Fibroblast of lung (primary cell): ENCODE measurements at regions not wholly inside any gene's neighbourhood (a gene's known extent, or its start where the extent isn't known, plus 50 kb on each side); places are given as distances from the start of the nearest gene placed in this dataset.

Experiments
- CTCF ChIP-seq, 2 donors: IDR thresholded peaks in 1 of 2; conservative IDR thresholded peaks in 1 of 2; 1 replicate in 1 of 2; 2 replicates in 1 of 2; pipeline ENCODE4 v1.5.1; 2011 to 2012; ENCODE audit warnings: low read length in 2 of 2, control low read depth in 1 of 2, inconsistent platforms in 1 of 2, low read depth in 1 of 2, mild to moderate bottlenecking in 1 of 2
- EZH2 ChIP-seq: IDR thresholded peaks from 2 replicates; pipeline ENCODE4 v1.5.1; 2012; ENCODE audit warnings: low read length, control low read depth, mild to moderate bottlenecking; ENCODE audit errors: missing control alignments

DNA sequence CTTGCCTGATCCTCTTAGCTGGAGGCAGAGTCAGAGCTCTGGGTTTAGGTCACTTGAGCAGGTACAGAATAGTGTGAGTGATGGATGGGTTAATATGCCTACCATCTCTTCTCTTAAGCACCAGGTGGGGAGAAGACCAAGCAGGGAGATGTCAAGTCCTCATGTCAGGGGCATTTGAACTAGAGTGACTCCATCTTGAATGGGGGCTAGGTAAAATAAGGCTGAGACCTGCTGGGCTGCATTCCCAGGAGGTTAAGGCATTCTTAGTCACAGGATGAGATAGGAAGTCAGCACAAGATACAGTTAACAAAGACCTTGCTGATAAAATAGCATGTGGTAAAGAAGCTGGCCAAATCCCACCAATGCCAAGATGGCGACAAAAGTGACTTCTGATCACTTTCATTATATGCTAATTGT is 77.4 kb upstream of the BTG3 start:
- TF ChIP-seq CTCF (conservative IDR thresholded peaks at IDR 0.05 in 1 of 2, IDR thresholded peaks at IDR 0.05 in 1 of 2; ENCODE audit: low read depth in 1 of 2, low read length in 2 of 2) (no peak), EZH2 (no peak)
